ENCODE measurements at regions not wholly inside any gene's neighbourhood (a gene's known extent, or its start where the extent isn't known, plus 50 kb on each side); places are given as distances from the start of the nearest gene placed in this dataset.

DNA sequence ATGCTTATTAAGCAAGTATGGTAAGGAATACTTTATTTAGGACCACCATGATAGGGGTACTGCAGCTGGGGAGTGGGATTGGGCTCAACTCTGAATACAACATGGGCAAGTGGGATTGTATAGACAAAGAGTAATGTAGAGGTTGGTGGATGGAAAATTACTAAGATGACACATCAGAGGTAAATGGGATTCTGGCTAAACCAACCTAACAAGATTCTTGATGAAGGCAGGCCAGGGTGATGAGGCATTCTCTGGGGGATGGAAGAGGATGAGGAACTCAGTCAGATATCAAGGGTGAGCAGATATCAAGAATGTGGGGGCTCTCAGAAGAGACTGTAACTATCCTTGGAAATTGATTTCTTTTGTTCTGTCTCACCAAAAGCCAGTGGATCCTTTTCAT is 107.2 kb downstream of the NMUR2 start:
- Histone ChIP-seq H3K4me1 (no peaks in the 10 kb centered on the region), H3K27me3 (no peaks in the 10 kb centered on the region), H3K9me3 (no peaks in the 10 kb centered on the region), H3K36me3 (no peaks in the 10 kb centered on the region), H3K4me3 (no peak overlapping the region), H3K27ac (no peak overlapping the region)
- TF ChIP-seq, protein P1, sequence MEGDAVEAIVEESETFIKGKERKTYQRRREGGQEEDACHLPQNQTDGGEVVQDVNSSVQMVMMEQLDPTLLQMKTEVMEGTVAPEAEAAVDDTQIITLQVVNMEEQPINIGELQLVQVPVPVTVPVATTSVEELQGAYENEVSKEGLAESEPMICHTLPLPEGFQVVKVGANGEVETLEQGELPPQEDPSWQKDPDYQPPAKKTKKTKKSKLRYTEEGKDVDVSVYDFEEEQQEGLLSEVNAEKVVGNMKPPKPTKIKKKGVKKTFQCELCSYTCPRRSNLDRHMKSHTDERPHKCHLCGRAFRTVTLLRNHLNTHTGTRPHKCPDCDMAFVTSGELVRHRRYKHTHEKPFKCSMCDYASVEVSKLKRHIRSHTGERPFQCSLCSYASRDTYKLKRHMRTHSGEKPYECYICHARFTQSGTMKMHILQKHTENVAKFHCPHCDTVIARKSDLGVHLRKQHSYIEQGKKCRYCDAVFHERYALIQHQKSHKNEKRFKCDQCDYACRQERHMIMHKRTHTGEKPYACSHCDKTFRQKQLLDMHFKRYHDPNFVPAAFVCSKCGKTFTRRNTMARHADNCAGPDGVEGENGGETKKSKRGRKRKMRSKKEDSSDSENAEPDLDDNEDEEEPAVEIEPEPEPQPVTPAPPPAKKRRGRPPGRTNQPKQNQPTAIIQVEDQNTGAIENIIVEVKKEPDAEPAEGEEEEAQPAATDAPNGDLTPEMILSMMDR (IDR thresholded peaks at IDR 0.05): no peak
- no peak for TF ChIP-seq EP300 (IDR thresholded peaks at IDR 0.05; ENCODE audit: low read depth)
- no peak for TF ChIP-seq POLR2AphosphoS5 (IDR thresholded peaks at IDR 0.05)
- TF ChIP-seq POLR2A (IDR thresholded peaks at IDR 0.05): no peak
- intact Hi-C loops (cut with DNase I; ENCODE audit: low total_unique reads): no loop called here
- DNase-seq: no peak
- in situ Hi-C loops (cut with MboI; ENCODE audit: low pct_ligation_motif_present in 1 of 4, low pct_unique_long_range_greater_than_20kb in 1 of 4, low sequenced_read_pairs in 3 of 4): no loop called here

DNA sequence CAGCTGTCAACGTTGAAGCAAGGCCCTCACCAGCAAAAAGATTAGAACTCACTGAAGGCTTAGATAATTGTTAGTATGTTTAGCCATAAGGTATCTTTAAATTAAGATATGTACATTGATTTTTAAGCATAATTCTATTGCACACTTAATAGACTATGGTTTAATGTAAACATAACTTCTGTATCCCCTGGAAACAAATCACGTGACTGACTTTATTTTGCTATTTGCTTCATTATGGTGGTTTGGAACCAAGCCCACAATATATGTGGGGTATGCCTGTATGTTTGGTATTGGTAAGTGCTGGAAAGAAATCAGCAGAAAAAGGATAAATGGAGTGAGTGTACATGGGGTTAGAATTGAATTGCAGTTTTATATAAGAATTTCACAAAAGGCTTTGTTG is 111.9 kb downstream of the NMUR2 start:
- Histone ChIP-seq H3K4me1 (no peaks in the 10 kb centered on the region), H3K9me3 (no peaks in the 10 kb centered on the region), H3K36me3 (no peaks in the 10 kb centered on the region), H3K27ac (no peak overlapping the region), H3K4me3 (no peak overlapping the region), H3K27me3 (no peaks in the 10 kb centered on the region)
- TF ChIP-seq, protein P1 (IDR thresholded peaks at IDR 0.05): no peak
- no peak for TF ChIP-seq POLR2A (IDR thresholded peaks at IDR 0.05)
- no peak for TF ChIP-seq POLR2AphosphoS5 (IDR thresholded peaks at IDR 0.05)
- TF ChIP-seq EP300 (IDR thresholded peaks at IDR 0.05; ENCODE audit: low read depth): no peak
- WGBS, 2 donors (ENCODE audit: low coverage in 1 of 2): 51 to 54% methylated on average over 2 of the region's 2 CpGs
- in situ Hi-C loops (cut with MboI; ENCODE audit: low pct_ligation_motif_present in 1 of 4, low pct_unique_long_range_greater_than_20kb in 1 of 4, low sequenced_read_pairs in 3 of 4) (no loop called here), intact Hi-C loops (cut with DNase I; ENCODE audit: low total_unique reads) (no loop called here)
- no peak for DNase-seq

DNA sequence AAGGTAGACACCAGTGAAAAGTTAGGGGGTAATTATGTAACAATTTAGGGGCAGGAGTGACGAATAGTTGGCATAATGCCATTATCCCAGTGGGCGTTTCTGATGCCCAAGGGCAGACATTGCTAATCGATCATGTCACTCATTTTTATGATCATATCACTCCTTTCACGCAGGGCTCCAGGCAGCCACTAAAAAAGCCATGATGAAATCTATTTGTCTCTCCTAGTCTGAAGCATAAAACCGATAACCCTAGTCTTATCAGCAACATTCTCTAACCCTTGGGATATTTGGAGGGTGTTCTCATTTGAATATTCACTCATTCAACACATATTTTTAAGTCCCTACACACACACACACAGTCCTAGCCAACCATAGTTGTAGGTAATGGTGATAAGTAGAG is 114.9 kb downstream of the NMUR2 start:
- Histone ChIP-seq H3K27me3 (no peaks in the 10 kb centered on the region), H3K4me3 (no peak overlapping the region), H3K9me3 (no peaks in the 10 kb centered on the region), H3K4me1 (no peaks in the 10 kb centered on the region), H3K27ac (no peak overlapping the region), H3K36me3 (no peaks in the 10 kb centered on the region)
- intact Hi-C loops (cut with DNase I; ENCODE audit: low total_unique reads) (no loop called here), in situ Hi-C loops (cut with MboI; ENCODE audit: low pct_ligation_motif_present in 1 of 4, low pct_unique_long_range_greater_than_20kb in 1 of 4, low sequenced_read_pairs in 3 of 4) (no loop called here)
- 60 to 71% methylated on average over 5 of the region's 5 CpGs for WGBS, 2 donors (ENCODE audit: low coverage in 1 of 2)
- no peak for DNase-seq
- TF ChIP-seq EP300 (IDR thresholded peaks at IDR 0.05; ENCODE audit: low read depth): no peak
- TF ChIP-seq, protein P1 (IDR thresholded peaks at IDR 0.05): no peak
- TF ChIP-seq POLR2A (IDR thresholded peaks at IDR 0.05): no peak
- TF ChIP-seq POLR2AphosphoS5 (IDR thresholded peaks at IDR 0.05): no peak

DNA sequence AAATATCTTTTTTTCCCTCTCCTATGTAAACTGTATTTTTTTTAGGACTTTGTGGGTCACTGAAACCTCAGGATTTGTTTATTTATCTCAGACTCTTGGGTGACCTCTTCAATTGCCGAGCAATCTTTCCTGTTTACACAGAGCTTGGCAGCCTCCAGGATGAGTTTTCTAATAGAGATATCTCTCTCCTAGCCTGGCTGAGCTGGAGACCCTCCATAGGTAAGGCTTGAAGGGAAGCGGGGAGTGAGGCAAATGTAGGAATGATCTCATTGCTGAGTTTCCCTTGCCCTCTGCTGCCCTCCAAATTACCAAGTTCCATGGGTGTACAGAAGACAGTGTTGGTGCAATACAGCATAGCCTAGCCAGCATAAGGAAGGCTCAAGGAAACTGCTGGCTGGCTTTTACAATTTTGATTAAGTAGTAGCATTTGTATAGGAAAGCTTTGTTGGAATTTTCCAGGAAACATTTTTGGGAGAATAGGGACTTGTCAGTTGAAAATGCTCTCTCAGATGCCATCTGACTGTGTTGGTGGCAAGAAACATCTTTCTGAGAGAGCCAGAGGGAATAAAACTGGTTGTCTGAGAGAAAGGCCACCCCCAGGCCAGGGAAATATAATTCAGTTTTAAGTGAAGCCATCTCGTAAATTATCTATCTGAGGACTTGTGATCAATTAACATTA is 116.0 kb downstream of the NMUR2 start:
- Histone ChIP-seq H3K27ac (no peak overlapping the region), H3K27me3 (no peaks in the 10 kb centered on the region), H3K36me3 (no peaks in the 10 kb centered on the region), H3K4me1 (no peaks in the 10 kb centered on the region), H3K4me3 (no peak overlapping the region), H3K9me3 (no peaks in the 10 kb centered on the region)
- intact Hi-C loops (cut with DNase I; ENCODE audit: low total_unique reads): loop anchor here (1.0 kb wide), 1 partner anchor 13 kb away; no protein-coding TSS in a partner anchor
- no peak for TF ChIP-seq EP300 (IDR thresholded peaks at IDR 0.05; ENCODE audit: low read depth)
- no peak for TF ChIP-seq POLR2AphosphoS5 (IDR thresholded peaks at IDR 0.05)
- no peak for TF ChIP-seq POLR2A (IDR thresholded peaks at IDR 0.05)
- TF ChIP-seq, protein P1 (IDR thresholded peaks at IDR 0.05): no peak
- DNase-seq: no peak
- WGBS, 2 donors (ENCODE audit: low coverage in 1 of 2): 17 to 29% methylated on average over 2 to 3 of the region's 3 CpGs
- in situ Hi-C loops (cut with MboI; ENCODE audit: low pct_ligation_motif_present in 1 of 4, low pct_unique_long_range_greater_than_20kb in 1 of 4, low sequenced_read_pairs in 3 of 4): no loop called here
